ENCODE measurements at regions not wholly inside any gene's neighbourhood (a gene's known extent, or its start where the extent isn't known, plus 50 kb on each side); places are given as distances from the start of the nearest gene placed in this dataset.

DNA sequence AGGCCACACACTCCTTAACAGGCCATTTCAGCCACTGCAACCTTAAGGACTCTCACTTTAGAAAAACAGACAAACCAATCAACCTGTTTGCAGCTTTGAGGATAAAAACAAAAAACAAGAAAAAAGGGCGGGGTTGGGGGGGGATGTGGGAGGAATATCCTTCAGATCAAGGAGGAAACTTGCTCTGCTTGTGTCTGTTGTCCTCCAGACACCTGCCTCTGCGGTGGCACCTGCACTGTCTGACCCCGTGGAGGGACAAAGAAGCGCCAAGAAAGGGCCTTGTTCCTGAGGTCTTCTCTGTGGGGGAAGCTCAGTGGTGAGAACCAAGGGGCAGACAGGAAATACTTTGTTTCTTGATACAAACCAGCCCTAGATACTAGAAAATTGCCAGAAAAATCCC is 70.5 kb downstream of the POLR2M start:
- ATAC-seq (no peak), DNase-seq (no peak)
- H3K27ac ChIP-seq: no peak overlapping the region
- no peak overlapping the region for H3K4me3 ChIP-seq
- no peaks in the 10 kb centered on the region for H3K36me3 ChIP-seq
- in situ Hi-C loops (cut with MboI; ENCODE audit: low sequenced_read_pairs in 4 of 4) (no loop called here), intact Hi-C loops (cut with DNase I; ENCODE audit: low total_unique reads) (no loop called here)
- H3K27me3 ChIP-seq: no peaks in the 10 kb centered on the region
- TF ChIP-seq POLR2A (IDR thresholded peaks at IDR 0.05): no peak
- TF ChIP-seq, protein P1, sequence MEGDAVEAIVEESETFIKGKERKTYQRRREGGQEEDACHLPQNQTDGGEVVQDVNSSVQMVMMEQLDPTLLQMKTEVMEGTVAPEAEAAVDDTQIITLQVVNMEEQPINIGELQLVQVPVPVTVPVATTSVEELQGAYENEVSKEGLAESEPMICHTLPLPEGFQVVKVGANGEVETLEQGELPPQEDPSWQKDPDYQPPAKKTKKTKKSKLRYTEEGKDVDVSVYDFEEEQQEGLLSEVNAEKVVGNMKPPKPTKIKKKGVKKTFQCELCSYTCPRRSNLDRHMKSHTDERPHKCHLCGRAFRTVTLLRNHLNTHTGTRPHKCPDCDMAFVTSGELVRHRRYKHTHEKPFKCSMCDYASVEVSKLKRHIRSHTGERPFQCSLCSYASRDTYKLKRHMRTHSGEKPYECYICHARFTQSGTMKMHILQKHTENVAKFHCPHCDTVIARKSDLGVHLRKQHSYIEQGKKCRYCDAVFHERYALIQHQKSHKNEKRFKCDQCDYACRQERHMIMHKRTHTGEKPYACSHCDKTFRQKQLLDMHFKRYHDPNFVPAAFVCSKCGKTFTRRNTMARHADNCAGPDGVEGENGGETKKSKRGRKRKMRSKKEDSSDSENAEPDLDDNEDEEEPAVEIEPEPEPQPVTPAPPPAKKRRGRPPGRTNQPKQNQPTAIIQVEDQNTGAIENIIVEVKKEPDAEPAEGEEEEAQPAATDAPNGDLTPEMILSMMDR (IDR thresholded peaks at IDR 0.05 in 4 of 5, conservative IDR thresholded peaks at IDR 0.05 in 1 of 5): no peak
- no peaks in the 10 kb centered on the region for H3K9me3 ChIP-seq
- H3K4me1 ChIP-seq: no peaks in the 10 kb centered on the region

DNA sequence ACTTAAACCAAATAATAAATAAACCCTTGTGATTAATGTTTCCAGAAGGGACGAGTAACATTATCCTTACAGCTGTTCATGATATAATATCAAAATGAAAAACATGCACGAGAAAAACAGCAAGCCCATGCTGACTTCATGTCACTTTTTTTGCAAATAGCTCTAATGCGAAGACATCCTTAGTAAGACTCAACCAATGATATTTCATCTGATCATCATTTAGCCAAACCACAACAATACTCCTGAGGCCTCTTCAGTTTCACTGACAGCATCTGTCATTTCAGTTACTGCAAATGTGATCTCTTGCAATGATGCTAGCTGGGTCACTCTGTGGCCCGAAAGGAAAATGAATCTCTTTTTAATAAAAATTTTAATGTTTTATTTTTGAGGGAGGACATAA is 74.0 kb downstream of the POLR2M start:
- Histone ChIP-seq H3K9me3 (no peaks in the 10 kb centered on the region), H3K36me3 (no peaks in the 10 kb centered on the region), H3K4me1 (no peaks in the 10 kb centered on the region), H3K27ac (no peak overlapping the region), H3K27me3 (no peaks in the 10 kb centered on the region), H3K4me3 (no peak overlapping the region)
- in situ Hi-C loops (cut with MboI; ENCODE audit: low sequenced_read_pairs in 4 of 4) (no loop called here), intact Hi-C loops (cut with DNase I; ENCODE audit: low total_unique reads) (no loop called here)
- peak in 1 of 2 donors; percentile 50 for ATAC-seq
- no peak for TF ChIP-seq POLR2A (IDR thresholded peaks at IDR 0.05)
- TF ChIP-seq, protein P1 (IDR thresholded peaks at IDR 0.05 in 4 of 5, conservative IDR thresholded peaks at IDR 0.05 in 1 of 5): no peak
- no peak for DNase-seq

GRCh38 chr15:57782731-57783130 is 76.2 kb downstream of the POLR2M start:
- TF ChIP-seq, protein P1 (IDR thresholded peaks at IDR 0.05 in 4 of 5, conservative IDR thresholded peaks at IDR 0.05 in 1 of 5): no peak
- TF ChIP-seq POLR2A (IDR thresholded peaks at IDR 0.05): no peak
- H3K27ac ChIP-seq: no peak overlapping the region
- in situ Hi-C loops (cut with MboI; ENCODE audit: low sequenced_read_pairs in 4 of 4) (no loop called here), intact Hi-C loops (cut with DNase I; ENCODE audit: low total_unique reads) (no loop called here)
- H3K27me3 ChIP-seq: no peaks in the 10 kb centered on the region
- no peak for ATAC-seq
- no peak overlapping the region for H3K4me3 ChIP-seq
- H3K4me1 ChIP-seq: no peaks in the 10 kb centered on the region
- no peaks in the 10 kb centered on the region for H3K9me3 ChIP-seq
- no peaks in the 10 kb centered on the region for H3K36me3 ChIP-seq
- DNase-seq: no peak

DNA sequence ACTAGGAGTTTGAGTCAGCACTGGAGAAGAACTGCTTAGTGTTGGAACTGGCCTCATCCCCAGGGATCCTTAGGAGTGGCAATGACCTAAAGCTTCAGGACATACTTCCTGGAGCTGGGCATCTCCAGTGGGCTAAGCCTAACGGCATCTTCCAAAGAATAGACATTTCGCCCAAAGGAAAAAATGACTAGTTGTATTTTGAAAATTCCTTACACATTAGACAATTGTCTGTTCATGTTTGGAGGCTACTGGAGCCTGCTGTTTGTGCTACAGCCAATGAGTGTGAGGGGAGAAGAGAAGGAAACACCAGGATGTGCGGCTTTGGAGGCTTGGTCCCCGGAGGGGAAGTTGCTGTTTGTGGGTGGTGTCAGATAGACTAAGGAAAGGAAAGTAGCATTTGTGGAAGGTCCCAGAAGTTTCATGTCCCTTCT is 77.6 kb downstream of the POLR2M start:
- no peaks in the 10 kb centered on the region for H3K36me3 ChIP-seq
- TF ChIP-seq POLR2A (IDR thresholded peaks at IDR 0.05): no peak
- TF ChIP-seq, protein P1 (IDR thresholded peaks at IDR 0.05 in 4 of 5, conservative IDR thresholded peaks at IDR 0.05 in 1 of 5): no peak
- H3K4me1 ChIP-seq: no peaks in the 10 kb centered on the region
- intact Hi-C loops (cut with DNase I; ENCODE audit: low total_unique reads) (no loop called here), in situ Hi-C loops (cut with MboI; ENCODE audit: low sequenced_read_pairs in 4 of 4) (no loop called here)
- DNase-seq (peak in 1 of 2 donors; percentile 50), ATAC-seq (peak; percentile 65 to 70)
- peak overlapping the region; percentile 2 to 44 (median 6) for H3K27ac ChIP-seq
- no peak overlapping the region for H3K4me3 ChIP-seq
- H3K27me3 ChIP-seq: no peaks in the 10 kb centered on the region
- H3K9me3 ChIP-seq: no peaks in the 10 kb centered on the region

DNA sequence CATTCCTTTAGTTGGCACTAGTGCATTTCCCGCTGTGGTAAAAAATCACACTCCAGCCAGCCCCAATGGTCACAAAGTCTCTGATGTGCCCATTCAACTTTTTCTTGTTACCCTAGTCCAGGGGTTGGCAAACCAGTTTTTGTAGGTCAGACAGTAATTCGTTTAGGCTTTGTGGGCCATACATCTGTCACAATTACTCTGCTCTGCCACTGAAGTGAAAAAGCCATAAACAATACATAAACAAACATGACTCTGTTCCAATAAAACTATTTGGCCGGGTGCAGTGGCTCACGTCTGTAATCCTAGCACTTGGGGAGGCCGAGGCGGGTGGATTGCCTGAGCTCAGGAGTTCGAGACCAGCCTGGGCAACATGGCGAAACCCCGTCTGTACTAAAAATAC is 78.5 kb downstream of the POLR2M start:
- Histone ChIP-seq H3K4me3 (no peak overlapping the region), H3K9me3 (no peaks in the 10 kb centered on the region), H3K4me1 (no peaks in the 10 kb centered on the region), H3K27ac (no peak overlapping the region), H3K36me3 (no peaks in the 10 kb centered on the region), H3K27me3 (no peaks in the 10 kb centered on the region)
- DNase-seq (no peak), ATAC-seq (no peak)
- in situ Hi-C loops (cut with MboI; ENCODE audit: low sequenced_read_pairs in 4 of 4): no loop called here
- intact Hi-C loops (cut with DNase I; ENCODE audit: low total_unique reads): no loop called here
- TF ChIP-seq, protein P1 (IDR thresholded peaks at IDR 0.05 in 4 of 5, conservative IDR thresholded peaks at IDR 0.05 in 1 of 5): no peak
- TF ChIP-seq POLR2A (IDR thresholded peaks at IDR 0.05): no peak

Data from gastrocnemius medialis (tissue), 4 donors.